Loucy (cell line): ENCODE measurements at regions not wholly inside any gene's neighbourhood (a gene's known extent, or its start where the extent isn't known, plus 50 kb on each side); places are given as distances from the start of the nearest gene placed in this dataset.

ENCODE experiments used
- H2AFZ ChIP-seq: fragments of 200-600 bp; sonication (generic); 2 replicates; pipeline ENCODE4 v1.6.0; 2016; ENCODE audit warnings: antibody characterized with exemption, mild to moderate bottlenecking, low read length, moderate library complexity
- H3F3A ChIP-seq: fragments of 200-600 bp; 2 replicates; pipeline ENCODE4 v1.6.0; 2016; ENCODE audit warnings: antibody characterized with exemption, low read depth, mild to moderate bottlenecking
- H3K27me3 ChIP-seq: fragments of 200-600 bp; sonication (generic); 2 replicates; pipeline ENCODE4 v1.6.1; 2014; ENCODE audit warnings: low read length, mild to moderate bottlenecking; ENCODE audit not compliant: insufficient read depth, poor library complexity, severe bottlenecking
- H3K36me3 ChIP-seq: fragments of 200-600 bp; sonication (generic); 2 replicates; pipeline ENCODE4 v1.6.1; 2016; ENCODE audit warnings: low read length; ENCODE audit not compliant: insufficient read depth
- H3K4me1 ChIP-seq: fragments of 200-600 bp; sonication (generic); 2 replicates; pipeline ENCODE4 v1.5.1; 2014; ENCODE audit warnings: low read length, mild to moderate bottlenecking; ENCODE audit not compliant: insufficient read depth, poor library complexity, severe bottlenecking
- H3K4me2 ChIP-seq: fragments of 200-600 bp; sonication (generic); 2 replicates; pipeline ENCODE4 v1.6.0; 2014; ENCODE audit warnings: antibody characterized with exemption, low read length, low read depth, mild to moderate bottlenecking; ENCODE audit not compliant: poor library complexity, severe bottlenecking
- H3K4me3 ChIP-seq: fragments of 200-600 bp; sonication (generic); 2 replicates; pipeline ENCODE4 v1.5.1; 2014; ENCODE audit warnings: low read length, mild to moderate bottlenecking, mixed read lengths; ENCODE audit not compliant: poor library complexity, severe bottlenecking
- H3K79me2 ChIP-seq: fragments of 200-600 bp; sonication (generic); 2 replicates; pipeline ENCODE4 v1.6.1; 2014; ENCODE audit warnings: low read length; ENCODE audit not compliant: insufficient read depth
- H3K9ac ChIP-seq: fragments of 200-600 bp; sonication (generic); 2 replicates; pipeline ENCODE4 v1.6.0; 2014; ENCODE audit warnings: mild to moderate bottlenecking, low read depth, low read length, moderate library complexity; ENCODE audit not compliant: poor library complexity, severe bottlenecking
- H3K9me2 ChIP-seq: fragments of 200-600 bp; sonication (generic); replicated peaks from 2 replicates; pipeline ENCODE4 v1.6.1; 2016; ENCODE audit warnings: low read depth, low read length, mixed read lengths
- H3K9me3 ChIP-seq: fragments of 200-600 bp; sonication (generic); 2 replicates; pipeline ENCODE4 v1.6.1; 2014; ENCODE audit warnings: mild to moderate bottlenecking, antibody characterized with exemption, low read length, low read depth; ENCODE audit not compliant: insufficient read depth
- H4K20me1 ChIP-seq: fragments of 200-600 bp; sonication (generic); 2 replicates; pipeline ENCODE4 v1.6.0; 2014; ENCODE audit warnings: antibody characterized with exemption, low read length, mild to moderate bottlenecking; ENCODE audit not compliant: insufficient read depth, poor library complexity, severe bottlenecking
- CTCF ChIP-seq: fragments of 200-600 bp; sonication (generic); conservative IDR thresholded peaks from 2 replicates; pipeline ENCODE4 v1.5.1; 2014; ENCODE audit warnings: mild to moderate bottlenecking, antibody characterized with exemption, low read length
- EZH2phosphoT487 ChIP-seq: fragments of 200-600 bp; IDR thresholded peaks from 2 replicates; pipeline ENCODE4 v1.6.1; 2018; ENCODE audit warnings: antibody characterized with exemption, mild to moderate bottlenecking, moderate library complexity, borderline replicate concordance

- Histone ChIP-seq H3K4me2 (no peak overlapping the region), H2AFZ (no peak overlapping the region), H3K4me1 (no peaks in the 10 kb centered on the region), H3K9ac (no peak overlapping the region), H3F3A (no peaks in the 10 kb centered on the region), H3K4me3 (no peak overlapping the region), H3K36me3 (no peaks in the 10 kb centered on the region), H3K9me2 (no peaks in the 10 kb centered on the region), H4K20me1 (no peaks in the 10 kb centered on the region), H3K79me2 (no peaks in the 10 kb centered on the region), H3K27me3 (no peaks in the 10 kb centered on the region), H3K9me3 (no peaks in the 10 kb centered on the region)
- no peak for TF ChIP-seq EZH2phosphoT487
- TF ChIP-seq CTCF, result no peak
These were observed 2100.7 kb upstream of the PIK3C3 start for GRCh38 chr18:39854291-39854690.

DNA sequence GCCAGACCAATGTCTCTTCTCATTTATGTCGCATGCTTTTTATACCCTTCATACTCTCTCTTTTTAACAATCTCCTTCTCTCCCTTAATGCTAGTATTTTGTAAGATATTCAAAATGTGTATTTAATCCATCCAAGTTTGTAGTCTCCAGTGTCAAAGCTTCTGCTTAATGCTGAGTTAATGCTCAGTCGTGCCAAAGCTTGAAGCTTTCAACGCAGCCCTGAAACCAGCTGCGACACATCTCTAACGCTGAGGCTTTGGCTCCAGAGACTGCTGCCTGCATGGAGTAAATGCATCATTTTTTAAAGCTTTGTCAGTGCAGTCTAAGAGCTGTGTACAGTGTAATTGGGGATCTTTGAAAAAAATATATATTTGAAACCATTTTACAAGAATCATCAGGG lies 2108.8 kb upstream of the PIK3C3 start:
- Histone ChIP-seq H3K27me3 (no peaks in the 10 kb centered on the region), H3K9me2 (no peaks in the 10 kb centered on the region), H3K4me3 (no peak overlapping the region), H2AFZ (no peak overlapping the region), H3K9me3 (no peaks in the 10 kb centered on the region; the same call in 1 of the 2 replicates), H3F3A (no peaks in the 10 kb centered on the region), H3K4me1 (no peaks in the 10 kb centered on the region), H3K4me2 (no peak overlapping the region), H3K36me3 (no peaks in the 10 kb centered on the region), H3K79me2 (no peaks in the 10 kb centered on the region), H3K9ac (no peak overlapping the region), H4K20me1 (no peaks in the 10 kb centered on the region)
- TF ChIP-seq CTCF (no peak), EZH2phosphoT487 (no peak)

- TF ChIP-seq CTCF (no peak), EZH2phosphoT487 (no peak)
- Histone ChIP-seq H3K27me3 (no peaks in the 10 kb centered on the region), H3K79me2 (no peaks in the 10 kb centered on the region), H4K20me1 (no peaks in the 10 kb centered on the region), H3F3A (no peaks in the 10 kb centered on the region), H3K9me2 (no peaks in the 10 kb centered on the region), H3K9me3 (no peaks in the 10 kb centered on the region; the same call in 1 of the 2 replicates), H3K4me2 (no peak overlapping the region), H3K4me1 (no peaks in the 10 kb centered on the region), H2AFZ (no peak overlapping the region), H3K4me3 (no peak overlapping the region), H3K36me3 (no peaks in the 10 kb centered on the region), H3K9ac (no peak overlapping the region)
These were observed 2109.4 kb upstream of the PIK3C3 start for GRCh38 chr18:39845631-39846030.
